Astrocyte (in vitro differentiated cells and primary cell): ENCODE measurements at regions not wholly inside any gene's neighbourhood (a gene's known extent, or its start where the extent isn't known, plus 50 kb on each side); places are given as distances from the start of the nearest gene placed in this dataset.
A peak's percentile ranks its signal among the peaks of the same experiment; 100 is the strongest.

Experiments
- DNase-seq: peaks from one replicate; pipeline ENCODE4 v3.0.0-alpha.2; 2010; ENCODE audit warnings: low read depth
- FAIRE-seq: peaks from 2 replicates; lab custom pipeline; 2011; peaks lifted over from hg19 to GRCh38; lab: Jason Lieb, UNC
- H2AFZ ChIP-seq: 2 replicates; pipeline ENCODE4 v1.6.0; 2012; ENCODE audit warnings: low read depth, low read length, inconsistent platforms
- H3K27ac ChIP-seq: 2 replicates; pipeline ENCODE4 v1.5.1; 2011; ENCODE audit warnings: low read depth, low read length, inconsistent platforms
- H3K27me3 ChIP-seq: 2 replicates; pipeline ENCODE4 v1.6.0; 2011; ENCODE audit warnings: low read length, inconsistent platforms; ENCODE audit not compliant: insufficient read depth
- H3K36me3 ChIP-seq: 2 replicates; pipeline ENCODE4 v1.5.1; 2011; ENCODE audit warnings: low read length, inconsistent platforms; ENCODE audit not compliant: insufficient read depth
- H3K4me1 ChIP-seq: 2 replicates; pipeline ENCODE4 v1.5.1; 2011; ENCODE audit warnings: low read length, inconsistent platforms; ENCODE audit not compliant: insufficient read depth
- H3K4me2 ChIP-seq: 2 replicates; pipeline ENCODE4 v1.6.0; 2012; ENCODE audit warnings: low read length, inconsistent platforms
- H3K4me3 ChIP-seq: 2 replicates; pipeline ENCODE4 v1.5.1; 2011; ENCODE audit warnings: low read depth, mild to moderate bottlenecking, low read length, inconsistent platforms; ENCODE audit not compliant: insufficient read depth
- H3K79me2 ChIP-seq: 2 replicates; pipeline ENCODE4 v1.6.0; 2012; ENCODE audit warnings: mild to moderate bottlenecking, low read length, inconsistent platforms; ENCODE audit not compliant: insufficient read depth
- H3K9ac ChIP-seq: 2 replicates; pipeline ENCODE4 v1.6.0; 2012; ENCODE audit warnings: mild to moderate bottlenecking, low read length, inconsistent platforms
- H3K9me3 ChIP-seq: 2 replicates; pipeline ENCODE4 v1.5.1; 2012; ENCODE audit warnings: low read depth, mild to moderate bottlenecking, low read length, inconsistent platforms; ENCODE audit not compliant: insufficient read depth
- H4K20me1 ChIP-seq: 2 replicates; pipeline ENCODE4 v1.6.0; 2012; ENCODE audit warnings: low read length, inconsistent platforms; ENCODE audit not compliant: insufficient read depth
- H3K27ac Mint-ChIP-seq: one replicate; pipeline ENCODE4 v1.8.0; 2021; ENCODE audit warnings: mild to moderate bottlenecking, mixed read lengths; ENCODE audit not compliant: unreplicated experiment
- H3K27me3 Mint-ChIP-seq: one replicate; pipeline ENCODE4 v1.8.0; 2021; ENCODE audit warnings: low read depth, mixed read lengths; ENCODE audit not compliant: unreplicated experiment
- H3K36me3 Mint-ChIP-seq: one replicate; pipeline ENCODE4 v1.8.0; 2021; ENCODE audit warnings: low read depth, mixed read lengths; ENCODE audit not compliant: unreplicated experiment
- H3K4me1 Mint-ChIP-seq: one replicate; pipeline ENCODE4 v1.8.0; 2021; ENCODE audit warnings: low read depth, mixed read lengths; ENCODE audit not compliant: unreplicated experiment
- H3K4me3 Mint-ChIP-seq: one replicate; pipeline ENCODE4 v1.8.0; 2021; ENCODE audit warnings: mild to moderate bottlenecking, moderate library complexity, mixed read lengths; ENCODE audit not compliant: unreplicated experiment
- H3K9me3 Mint-ChIP-seq: one replicate; pipeline ENCODE4 v1.8.0; 2021; ENCODE audit warnings: mild to moderate bottlenecking, mixed read lengths; ENCODE audit not compliant: unreplicated experiment
- EZH2 ChIP-seq: IDR thresholded peaks from 2 replicates; pipeline ENCODE4 v1.6.1; 2012; ENCODE audit warnings: mild to moderate bottlenecking, low read length, inconsistent platforms; ENCODE audit not compliant: insufficient read depth
- TF ChIP-seq, protein P1 (sequence below): IDR thresholded peaks from 2 replicates; pipeline ENCODE4 v1.5.1; 2011; ENCODE audit warnings: low read depth, mild to moderate bottlenecking, inconsistent platforms, low read length, moderate library complexity; ENCODE audit not compliant: insufficient read depth

DNA sequence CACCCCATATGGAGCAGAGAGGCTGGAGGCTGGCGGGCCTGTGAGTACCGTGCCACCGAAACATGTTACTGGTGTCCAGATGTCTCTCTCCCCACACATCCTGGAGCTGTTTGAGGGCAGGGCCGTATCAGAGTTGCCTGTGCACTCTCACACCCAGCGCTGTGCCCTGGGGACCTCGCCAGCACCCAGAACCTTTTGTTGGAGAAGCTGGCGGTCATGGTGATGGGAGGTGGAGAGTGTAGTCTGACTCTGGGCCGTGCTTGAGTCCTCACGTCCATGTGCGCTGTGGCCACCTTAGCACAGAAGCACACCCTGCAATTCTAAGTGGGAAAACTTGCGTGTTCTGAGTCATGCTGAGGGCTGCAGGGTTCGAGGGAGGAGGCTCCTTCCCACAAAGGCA, 259.2 kb downstream of the NDUFA10 start:
- Histone ChIP-seq H2AFZ (no peak overlapping the region), H3K27me3 (no peaks in the 10 kb centered on the region), H3K9ac (no peak overlapping the region), H3K79me2 (no peaks in the 10 kb centered on the region), H3K27ac (no peak overlapping the region), H3K4me2 (no peak overlapping the region), H3K36me3 (no peaks in the 10 kb centered on the region), H3K4me3 (no peak overlapping the region), H3K9me3 (peaks cover 8% of the 10 kb centered on the region), H4K20me1 (no peaks in the 10 kb centered on the region), H3K4me1 (no peaks in the 10 kb centered on the region)
- Mint-ChIP-seq H3K4me1 (no peaks in the 10 kb centered on the region), H3K36me3 (no peaks in the 10 kb centered on the region), H3K27me3 (peaks cover 52% of the 10 kb centered on the region), H3K4me3 (no peak overlapping the region), H3K9me3 (peaks cover 11% of the 10 kb centered on the region), H3K27ac (no peak overlapping the region)
- no peak for TF ChIP-seq EZH2
- TF ChIP-seq, protein P1, sequence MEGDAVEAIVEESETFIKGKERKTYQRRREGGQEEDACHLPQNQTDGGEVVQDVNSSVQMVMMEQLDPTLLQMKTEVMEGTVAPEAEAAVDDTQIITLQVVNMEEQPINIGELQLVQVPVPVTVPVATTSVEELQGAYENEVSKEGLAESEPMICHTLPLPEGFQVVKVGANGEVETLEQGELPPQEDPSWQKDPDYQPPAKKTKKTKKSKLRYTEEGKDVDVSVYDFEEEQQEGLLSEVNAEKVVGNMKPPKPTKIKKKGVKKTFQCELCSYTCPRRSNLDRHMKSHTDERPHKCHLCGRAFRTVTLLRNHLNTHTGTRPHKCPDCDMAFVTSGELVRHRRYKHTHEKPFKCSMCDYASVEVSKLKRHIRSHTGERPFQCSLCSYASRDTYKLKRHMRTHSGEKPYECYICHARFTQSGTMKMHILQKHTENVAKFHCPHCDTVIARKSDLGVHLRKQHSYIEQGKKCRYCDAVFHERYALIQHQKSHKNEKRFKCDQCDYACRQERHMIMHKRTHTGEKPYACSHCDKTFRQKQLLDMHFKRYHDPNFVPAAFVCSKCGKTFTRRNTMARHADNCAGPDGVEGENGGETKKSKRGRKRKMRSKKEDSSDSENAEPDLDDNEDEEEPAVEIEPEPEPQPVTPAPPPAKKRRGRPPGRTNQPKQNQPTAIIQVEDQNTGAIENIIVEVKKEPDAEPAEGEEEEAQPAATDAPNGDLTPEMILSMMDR, result no peak
- FAIRE-seq (no peak), DNase-seq (no peak)

DNA sequence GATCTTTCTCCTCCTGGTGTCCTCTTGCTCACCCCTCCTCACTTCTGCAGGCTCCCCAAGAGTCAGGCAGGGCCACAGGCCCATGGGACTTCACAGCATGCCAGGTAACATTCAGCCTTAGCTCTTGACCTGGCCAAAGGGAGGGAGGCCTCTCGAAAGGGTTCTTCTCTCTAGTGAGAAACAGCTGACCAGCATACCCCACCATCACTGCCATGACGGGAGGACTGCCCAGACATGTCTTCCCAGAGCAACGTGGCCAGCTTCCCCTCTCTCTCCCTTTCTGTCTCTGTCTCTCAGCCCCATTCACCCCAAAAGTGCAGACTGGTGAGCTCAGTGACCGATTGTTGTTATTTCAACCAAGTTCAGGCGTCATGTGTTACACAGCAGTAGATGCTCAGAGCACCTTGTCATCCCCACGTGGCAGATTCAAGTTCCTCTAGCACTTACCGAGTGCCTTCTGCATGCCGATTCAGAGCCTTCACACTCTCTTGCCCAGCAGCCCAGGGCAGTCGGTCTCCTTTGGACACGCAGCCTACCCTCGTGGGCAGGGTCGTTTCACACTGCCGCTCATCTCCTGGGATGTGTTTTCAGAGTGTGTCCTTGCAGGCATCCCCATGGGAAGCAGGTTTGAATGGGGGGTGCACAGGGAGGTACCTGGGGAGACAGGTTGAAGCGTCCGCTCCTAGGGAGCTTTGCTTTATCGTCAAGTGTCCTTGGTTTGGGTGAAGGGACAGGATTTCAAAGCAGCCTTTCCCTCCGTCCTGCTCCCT, 259.9 kb downstream of the NDUFA10 start:
- Mint-ChIP-seq H3K27me3 (peaks cover 53% of the 10 kb centered on the region), H3K4me1 (no peaks in the 10 kb centered on the region), H3K9me3 (peaks cover 17% of the 10 kb centered on the region), H3K4me3 (no peak overlapping the region), H3K27ac (peak overlapping the region; percentile 37), H3K36me3 (no peaks in the 10 kb centered on the region)
- H2AFZ ChIP-seq, result no peak overlapping the region
- H3K9ac ChIP-seq, result no peak overlapping the region
- no peak overlapping the region for H3K4me2 ChIP-seq
- H3K27me3 ChIP-seq, result no peaks in the 10 kb centered on the region
- no peak overlapping the region for H3K27ac ChIP-seq
- no peaks in the 10 kb centered on the region for H4K20me1 ChIP-seq
- no peaks in the 10 kb centered on the region for H3K36me3 ChIP-seq
- peaks cover 14% of the 10 kb centered on the region for H3K9me3 ChIP-seq
- DNase-seq (no peak), FAIRE-seq (no peak)
- no peak overlapping the region for H3K4me3 ChIP-seq
- H3K79me2 ChIP-seq, result no peaks in the 10 kb centered on the region
- no peaks in the 10 kb centered on the region for H3K4me1 ChIP-seq
- no peak for TF ChIP-seq EZH2
- TF ChIP-seq, protein P1, result no peak

DNA sequence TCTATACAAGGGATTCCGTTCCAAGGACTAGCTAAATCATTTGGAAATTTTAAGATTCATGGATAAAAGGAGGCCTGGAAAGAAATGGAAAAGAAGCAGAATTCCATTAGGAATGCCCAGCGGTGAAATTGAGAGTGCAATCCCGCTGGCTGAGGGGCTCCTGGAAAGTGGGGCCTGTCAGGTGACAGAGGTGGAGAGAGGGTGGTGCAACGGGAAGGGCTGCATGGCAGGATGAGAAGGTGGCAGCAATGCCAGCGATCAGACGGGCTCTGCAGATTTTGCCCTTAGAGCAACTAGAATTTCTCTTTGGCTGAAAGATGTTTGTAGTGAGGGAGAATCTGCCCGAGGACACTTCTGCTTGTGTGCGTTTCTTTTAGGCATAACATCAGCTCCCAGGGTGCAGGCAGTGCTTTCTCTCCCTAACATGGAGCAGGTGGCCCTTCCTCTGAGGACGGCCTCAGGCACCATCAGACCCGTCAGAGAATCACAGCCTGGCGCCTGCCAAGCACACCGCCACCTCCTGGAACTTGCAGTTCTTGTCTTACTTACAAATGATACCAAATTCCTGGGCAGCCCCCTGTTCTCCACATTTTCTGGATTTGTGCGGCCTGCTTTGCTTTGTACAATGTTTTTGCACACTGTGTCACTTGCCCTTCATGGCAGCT, 261.6 kb downstream of the NDUFA10 start:
- Histone ChIP-seq H3K27me3 (no peaks in the 10 kb centered on the region), H3K9ac (no peak overlapping the region), H3K4me2 (no peak overlapping the region), H3K4me3 (no peak overlapping the region), H3K36me3 (no peaks in the 10 kb centered on the region), H3K27ac (no peak overlapping the region), H4K20me1 (no peaks in the 10 kb centered on the region), H3K9me3 (peaks cover 14% of the 10 kb centered on the region), H3K4me1 (no peaks in the 10 kb centered on the region), H2AFZ (no peak overlapping the region), H3K79me2 (no peaks in the 10 kb centered on the region)
- H3K36me3 Mint-ChIP-seq, result no peaks in the 10 kb centered on the region
- no peak overlapping the region for H3K4me3 Mint-ChIP-seq
- H3K4me1 Mint-ChIP-seq, result no peaks in the 10 kb centered on the region
- peaks cover 52% of the 10 kb centered on the region for H3K27me3 Mint-ChIP-seq
- FAIRE-seq (no peak), DNase-seq (no peak)
- H3K27ac Mint-ChIP-seq, result no peak overlapping the region
- peaks cover 17% of the 10 kb centered on the region for H3K9me3 Mint-ChIP-seq
- TF ChIP-seq EZH2, result no peak
- TF ChIP-seq, protein P1, result no peak
